Left colon (tissue), 2 donors: ENCODE measurements at regions not wholly inside any gene's neighbourhood (a gene's known extent, or its start where the extent isn't known, plus 50 kb on each side); places are given as distances from the start of the nearest gene placed in this dataset.

Experiments used
- ATAC-seq: fragments of 200-7000 bp; cut with Tn5 transposase; one replicate; pipeline ENCODE4 v1.9.1; 2020; ENCODE audit warnings: mild to moderate bottlenecking, moderate library complexity
- DNase-seq, 2 donors: peaks; one replicate each; pipeline ENCODE4 v3.0.0-alpha.2; 2020
- intact Hi-C, 2 donors: fragments of 100-400 bp; cut with DNase I in 1 of 2; cut with micrococcal nuclease in 1 of 2; formaldehyde crosslinking; loops; one replicate each; pipeline versions ENCODE4 v1.11.2 to v1.14.0; 2022; cut with DNase I, micrococcal nuclease
- donor health status: DM: no; HTN: no; CAD: no.
- donor health status: DM: yes; HTN: yes; CAD: no.

DNA sequence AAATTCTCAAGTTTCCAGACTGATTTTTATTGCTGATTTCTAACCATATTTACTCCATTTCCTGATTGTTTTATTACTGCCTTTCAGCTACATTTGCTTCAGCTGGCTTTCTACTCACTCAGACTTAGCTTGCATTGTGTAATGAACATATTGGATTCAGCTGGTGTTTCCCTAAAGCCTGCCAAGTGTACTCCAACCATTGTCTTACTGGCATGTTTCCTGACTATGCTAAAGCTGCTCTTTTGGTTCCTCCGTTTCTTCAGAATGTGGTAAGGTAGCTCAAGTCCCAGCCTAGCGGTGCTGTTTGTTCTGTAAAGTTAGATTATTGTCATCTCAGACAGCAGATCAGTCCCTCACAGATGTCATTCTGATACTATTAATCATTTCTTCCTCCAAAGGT is 53.1 kb upstream of the GLRA2 start:
- ATAC-seq (peak; percentile 97), DNase-seq (no peak)
- intact Hi-C loops, result no loop called here

DNA sequence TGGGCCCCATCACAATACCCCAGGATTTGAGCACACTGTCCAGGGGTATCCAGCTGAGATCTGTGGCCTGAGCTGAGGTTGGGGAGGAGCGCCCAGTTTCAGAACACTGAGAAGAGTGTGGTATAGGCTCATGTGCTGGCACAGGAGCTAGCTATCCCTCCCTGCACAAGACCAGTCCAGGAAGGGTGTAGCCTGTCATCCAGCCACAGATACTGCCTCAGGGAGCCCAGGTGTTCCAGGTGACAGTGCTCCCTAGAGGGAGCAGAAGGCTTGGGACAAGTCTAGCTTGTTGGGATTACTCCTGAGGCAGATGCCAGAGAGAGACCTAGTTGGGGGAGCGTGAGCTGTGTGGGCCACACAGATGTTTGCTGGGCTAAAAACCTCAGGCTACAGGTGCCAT is 79.6 kb upstream of the GLRA2 start:
- ATAC-seq, result peak; percentile 66
- intact Hi-C loops, result no loop called here
- DNase-seq, result no peak

GRCh38 chrX:14448406-14448805 is 80.9 kb upstream of the GLRA2 start:
- peak; percentile 86 for ATAC-seq
- no peak for DNase-seq
- intact Hi-C loops, result no loop called here

DNA sequence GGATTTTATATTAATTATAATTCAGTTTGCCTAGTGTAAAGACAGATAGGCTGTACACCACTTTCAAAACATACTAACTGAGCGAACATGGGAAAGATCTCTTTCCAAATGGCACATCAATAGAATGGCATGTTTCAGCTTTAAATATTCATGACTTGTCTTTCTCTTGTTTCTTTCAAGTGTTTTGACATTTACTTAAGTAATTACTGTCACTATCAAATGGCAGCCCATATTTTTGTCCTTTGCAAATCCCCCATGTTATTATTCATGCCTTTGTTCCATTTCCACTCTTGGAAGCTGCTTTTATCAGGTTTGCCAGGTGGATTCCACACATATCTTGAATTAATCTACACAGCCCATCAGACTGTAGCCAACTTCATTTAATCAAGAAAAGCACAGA is 89.2 kb upstream of the GLRA2 start:
- intact Hi-C loops, result no loop called here
- DNase-seq, result no peak
- no peak for ATAC-seq

DNA sequence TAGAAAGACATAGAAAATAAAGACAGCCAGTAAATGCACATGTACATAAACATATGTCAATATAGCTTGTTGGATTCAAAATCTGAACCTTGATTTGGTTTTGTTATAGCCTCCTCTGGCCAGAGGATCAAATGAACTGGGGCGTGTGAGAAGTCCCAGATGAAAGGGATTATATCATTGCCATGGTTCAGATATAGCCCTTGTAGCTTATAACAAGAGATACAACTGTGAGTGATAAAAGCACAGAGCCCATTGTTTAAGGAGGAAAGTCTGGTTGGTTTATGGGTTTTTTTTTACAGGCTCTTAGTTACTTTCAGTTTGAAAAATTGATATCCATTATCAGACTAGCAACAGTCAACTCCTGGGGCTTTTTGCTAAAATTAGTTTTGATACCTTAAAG is 101.7 kb upstream of the GLRA2 start:
- DNase-seq (no peak), ATAC-seq (peak; percentile 86)
- intact Hi-C loops, result no loop called here

- intact Hi-C loops, result no loop called here
- DNase-seq, result no peak
- ATAC-seq, result no peak
Observed at GRCh38 chrX:14420841-14421240, 108.5 kb upstream of the GLRA2 start.

DNA sequence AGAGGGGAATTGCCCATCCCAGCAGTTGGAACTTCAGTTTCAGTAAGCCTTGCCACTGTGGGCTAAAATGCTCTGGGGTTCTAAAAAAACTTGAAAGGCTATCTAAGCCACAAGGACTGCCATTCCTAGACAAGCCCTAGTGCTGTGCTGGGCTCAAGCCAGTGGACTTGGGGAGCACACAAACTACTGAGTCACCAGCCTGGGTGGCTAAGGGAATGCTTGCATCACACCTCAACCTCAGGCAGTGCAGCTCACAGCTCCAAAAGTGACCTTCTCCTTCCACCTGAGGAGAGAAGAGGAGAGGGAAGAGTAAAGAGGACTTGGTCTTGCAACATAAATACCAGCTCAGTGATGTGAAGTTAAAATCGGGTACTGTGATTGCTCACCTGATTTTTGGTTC is 116.7 kb upstream of the GLRA2 start:
- intact Hi-C loops, result no loop called here
- no peak for ATAC-seq
- no peak for DNase-seq

DNA sequence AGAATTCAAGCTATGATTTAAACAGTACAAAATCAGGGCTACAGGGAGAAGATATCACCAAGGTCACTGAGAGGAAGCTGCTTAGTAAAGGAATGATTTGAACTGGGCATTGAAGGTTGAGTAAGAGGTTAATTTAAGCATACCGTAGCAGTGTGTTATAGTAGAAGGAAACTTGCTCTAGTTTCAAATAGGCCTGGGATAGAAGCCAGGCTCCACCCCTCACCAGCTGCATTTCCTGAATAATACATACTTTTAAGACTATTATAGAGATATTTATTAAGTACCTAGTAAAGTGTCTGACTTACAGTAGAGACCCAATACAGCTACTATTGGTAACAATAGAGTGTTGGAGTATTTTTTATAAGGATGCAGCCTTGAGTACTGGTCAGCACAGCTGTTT is 118.0 kb upstream of the GLRA2 start:
- DNase-seq (no peak), ATAC-seq (no peak)
- intact Hi-C loops, result no loop called here

DNA sequence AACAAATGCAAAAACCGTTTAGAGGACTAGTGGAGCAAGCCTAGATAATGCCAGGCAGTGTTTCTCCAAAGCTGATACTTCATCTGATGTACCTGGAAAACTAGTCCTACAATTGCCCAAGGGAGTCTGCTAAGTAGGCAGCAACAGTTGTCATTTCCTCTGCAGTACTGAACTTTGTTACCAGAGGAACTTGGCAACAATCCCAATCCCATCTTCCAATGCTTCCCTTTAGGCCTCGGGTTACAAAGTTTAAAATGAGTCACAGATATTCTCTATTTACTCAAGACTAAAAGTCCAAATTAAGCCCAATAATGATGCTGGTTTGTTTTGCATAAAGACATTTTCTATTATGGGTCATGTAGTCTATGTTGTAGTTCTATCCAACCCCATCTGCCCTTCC is 120.0 kb upstream of the GLRA2 start:
- intact Hi-C loops, result no loop called here
- DNase-seq (no peak), ATAC-seq (peak; percentile 87)

GRCh38 chrX:14406225-14406624 is 123.1 kb upstream of the GLRA2 start:
- peak; percentile 74 for ATAC-seq
- intact Hi-C loops, result no loop called here
- no peak for DNase-seq

- intact Hi-C loops, result no loop called here
- DNase-seq (peak; percentile 5 to 39), ATAC-seq (peak; percentile 99)
Observed at GRCh38 chrX:14398725-14399124, 130.6 kb upstream of the GLRA2 start.

DNA sequence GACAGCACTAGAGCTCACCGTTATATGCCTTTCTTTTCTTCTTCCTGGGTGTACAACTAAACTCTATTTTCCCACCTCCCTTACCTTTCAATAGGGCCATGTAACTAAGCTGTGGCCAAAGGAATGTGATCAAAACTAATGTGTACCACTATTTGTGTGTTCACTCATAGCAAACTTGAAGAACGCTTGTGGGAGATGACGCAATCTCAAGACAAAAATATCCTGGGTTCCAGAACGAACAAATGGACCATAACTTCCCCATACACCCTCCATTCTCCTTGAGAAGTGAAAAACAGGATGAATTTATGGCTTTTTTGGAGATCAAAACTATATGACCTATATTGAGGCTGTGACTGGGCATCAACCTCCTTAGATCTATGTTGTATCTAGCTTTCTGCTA is 139.7 kb upstream of the GLRA2 start:
- DNase-seq (no peak), ATAC-seq (no peak)
- intact Hi-C loops, result no loop called here

DNA sequence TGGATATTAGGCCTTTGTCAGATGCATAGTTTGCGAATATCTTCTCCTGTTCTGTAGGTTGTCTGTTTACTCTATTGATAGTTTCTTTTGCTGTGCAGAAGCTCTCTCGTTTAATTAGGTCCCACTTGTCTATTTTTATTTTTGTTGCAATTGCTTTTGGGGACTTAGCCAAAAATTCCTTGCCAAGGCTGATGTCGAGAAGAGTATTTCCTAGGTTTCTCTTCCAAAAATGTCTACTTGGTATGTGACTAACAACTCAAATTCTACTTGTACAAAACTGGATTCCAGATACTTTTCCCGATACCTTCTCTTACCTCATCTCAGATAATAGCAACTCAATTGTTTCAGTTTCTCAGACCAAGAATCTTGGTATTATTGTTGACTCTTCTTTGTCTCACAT is 142.4 kb upstream of the GLRA2 start:
- ATAC-seq (no peak), DNase-seq (no peak)
- intact Hi-C loops, result no loop called here

GRCh38 chrX:14380044-14380443 is 149.3 kb upstream of the GLRA2 start:
- no peak for ATAC-seq
- DNase-seq, result no peak
- intact Hi-C loops, result no loop called here

DNA sequence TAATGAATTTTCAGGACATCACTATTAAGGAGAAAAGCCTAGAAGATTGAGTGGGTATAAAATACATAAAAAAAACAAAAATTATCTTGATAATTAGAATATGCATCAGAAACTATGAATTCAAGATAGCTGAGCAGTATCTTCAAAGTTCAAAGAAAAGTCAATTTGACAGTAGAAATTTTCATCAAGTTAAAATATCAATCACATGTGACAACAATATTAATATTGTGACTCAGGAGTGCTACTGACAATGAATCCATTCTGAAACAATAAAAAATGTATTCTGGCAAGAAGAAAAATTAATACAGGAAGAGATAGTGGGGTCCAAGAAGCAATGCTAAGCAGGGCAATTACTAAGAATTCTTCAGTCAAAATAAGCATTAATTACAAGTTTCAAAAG is 151.9 kb upstream of the GLRA2 start:
- no peak for ATAC-seq
- intact Hi-C loops, result no loop called here
- no peak for DNase-seq

- intact Hi-C loops, result no loop called here
- ATAC-seq (peak; percentile 55), DNase-seq (no peak)
Observed at GRCh38 chrX:14363728-14364127, 165.6 kb upstream of the GLRA2 start.

DNA sequence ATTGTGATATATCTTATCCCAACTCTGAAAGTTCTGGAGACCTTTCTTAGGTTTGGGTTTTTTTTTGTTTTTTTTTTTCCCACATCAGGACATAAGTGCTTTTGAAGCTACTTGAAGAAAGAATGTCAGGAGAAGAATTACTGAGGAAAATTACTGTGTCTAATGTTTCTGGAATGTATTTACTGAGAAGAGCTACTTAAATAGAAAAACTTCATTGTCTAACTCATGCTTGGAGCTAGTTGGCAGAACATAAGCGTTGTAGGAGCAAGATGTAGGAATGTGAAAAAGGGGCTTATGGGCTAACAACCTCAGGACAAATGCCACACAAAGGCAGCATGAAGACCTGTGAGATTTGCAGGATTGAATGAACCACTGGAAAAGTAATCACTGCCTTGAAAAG is 166.6 kb upstream of the GLRA2 start:
- intact Hi-C loops, result no loop called here
- no peak for ATAC-seq
- DNase-seq, result no peak

- ATAC-seq (no peak), DNase-seq (no peak)
- intact Hi-C loops, result no loop called here
Observed at GRCh38 chrX:14361435-14361834, 167.9 kb upstream of the GLRA2 start.

DNA sequence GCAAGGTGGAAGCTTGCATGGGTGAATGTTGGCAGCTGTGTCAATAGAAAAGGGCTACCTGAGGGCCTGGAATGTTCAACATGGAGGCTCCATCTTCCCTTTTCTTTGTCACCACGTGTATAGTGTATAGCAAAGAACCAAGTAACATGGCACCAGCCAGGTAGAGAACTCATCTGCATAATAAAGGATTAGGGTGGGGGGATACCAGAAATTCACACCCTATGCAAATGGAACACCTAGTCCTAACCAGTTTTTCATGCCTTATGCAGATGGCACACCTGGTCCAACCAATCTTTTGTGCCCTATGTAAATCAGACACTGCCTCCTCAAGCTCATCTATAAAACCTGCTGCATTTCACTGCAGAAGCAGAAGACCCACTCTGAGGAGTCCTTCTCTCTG is 169.6 kb upstream of the GLRA2 start:
- DNase-seq (no peak), ATAC-seq (peak; percentile 39)
- intact Hi-C loops, result no loop called here

- DNase-seq, result no peak
- intact Hi-C loops, result no loop called here
- peak; percentile 92 for ATAC-seq
Observed at GRCh38 chrX:14359316-14359715, 170.0 kb upstream of the GLRA2 start.

DNA sequence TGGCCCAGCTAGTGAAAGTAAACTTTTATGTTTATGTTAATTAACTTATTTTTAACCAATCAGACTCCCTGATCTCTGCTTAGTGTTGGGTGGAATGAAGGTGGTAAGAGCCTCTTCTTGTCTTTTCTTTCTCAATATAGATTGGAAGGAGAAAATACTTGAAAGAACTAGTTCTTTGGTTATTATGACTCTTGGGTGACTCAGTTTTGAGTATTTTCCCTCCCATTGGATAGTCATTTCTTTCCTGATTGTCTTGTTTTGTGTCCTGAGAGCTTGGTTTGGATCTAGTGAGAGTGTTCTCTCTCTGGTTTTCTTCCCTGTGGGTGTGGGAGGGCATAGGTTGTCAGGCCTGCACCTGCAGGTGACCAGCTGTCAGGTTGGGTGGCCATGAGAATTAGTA is 172.0 kb upstream of the GLRA2 start:
- intact Hi-C loops, result no loop called here
- DNase-seq (no peak), ATAC-seq (no peak)

GRCh38 chrX:14356401-14356800 is 172.9 kb upstream of the GLRA2 start:
- intact Hi-C loops, result no loop called here
- DNase-seq, result no peak
- ATAC-seq, result no peak
